ENCODE measurements at regions not wholly inside any gene's neighbourhood (a gene's known extent, or its start where the extent isn't known, plus 50 kb on each side); places are given as distances from the start of the nearest gene placed in this dataset.

DNA sequence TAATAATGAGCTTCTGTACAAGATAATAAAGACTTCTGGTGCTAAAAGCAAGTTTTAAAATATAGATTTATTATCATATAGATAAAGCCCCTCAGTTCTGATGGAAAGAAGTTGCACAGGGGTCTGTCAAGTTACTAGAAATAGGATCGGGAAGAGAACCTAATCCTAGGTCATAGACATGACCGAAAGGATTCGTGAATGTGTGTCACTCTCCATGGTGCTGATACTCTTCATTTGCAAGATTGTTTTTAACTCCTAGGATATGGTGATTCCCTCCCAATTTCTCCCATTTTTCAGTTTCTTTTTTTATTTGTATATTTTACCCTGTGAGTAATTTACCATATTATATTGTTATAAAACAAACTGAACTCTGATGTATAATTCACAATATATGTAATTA lies 58.9 kb upstream of the CTNNA2 start:
- peak; percentile 16 for DNase-seq (ENCODE audit: low spot score)

DNA sequence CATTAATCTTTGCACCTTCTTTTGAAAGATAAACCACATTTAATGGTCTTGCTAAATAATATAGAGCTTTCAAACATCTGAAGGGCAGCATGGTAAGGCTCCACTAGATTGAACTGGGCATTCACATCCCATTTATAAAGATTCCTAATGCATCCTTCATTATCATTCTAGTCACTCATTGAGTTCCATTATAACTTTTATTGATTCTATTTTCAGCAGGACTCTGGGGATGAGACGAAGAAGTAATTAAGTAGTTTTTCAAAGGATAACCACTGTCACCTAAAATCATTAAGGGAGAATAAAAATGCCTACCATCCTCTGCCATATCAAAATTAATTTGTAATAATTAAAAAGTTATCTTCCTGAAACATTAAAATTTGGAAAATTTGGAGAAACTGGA lies 60.2 kb upstream of the CTNNA2 start:
- no peak for DNase-seq (ENCODE audit: low spot score)

GRCh38 chr2:79447463-79447862 lies 65.4 kb upstream of the CTNNA2 start:
- DNase-seq (ENCODE audit: low spot score) = no peak

DNA sequence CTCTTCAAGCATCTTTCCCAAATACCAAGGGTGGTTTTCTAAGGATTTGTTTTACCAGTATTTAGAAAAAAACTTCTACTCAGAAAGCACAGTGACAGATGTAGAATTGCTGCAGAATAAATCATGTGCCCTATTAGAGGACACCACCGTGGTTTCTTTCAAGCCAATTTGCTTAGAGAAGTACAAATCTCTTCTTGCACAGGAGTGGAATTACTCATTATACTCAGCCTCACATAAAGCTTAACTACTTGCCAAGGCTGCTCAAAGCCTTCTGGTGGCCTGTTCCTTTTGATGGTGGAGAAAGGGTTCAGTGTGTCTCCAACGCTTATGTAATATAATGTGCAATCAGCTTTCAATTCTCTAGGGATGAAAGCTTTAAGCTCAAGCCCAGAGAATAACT lies 66.5 kb upstream of the CTNNA2 start:
- DNase-seq (ENCODE audit: low spot score) = no peak

- no peak for DNase-seq (ENCODE audit: low spot score)
These were observed 75.2 kb upstream of the CTNNA2 start for GRCh38 chr2:79437433-79438267.

DNA sequence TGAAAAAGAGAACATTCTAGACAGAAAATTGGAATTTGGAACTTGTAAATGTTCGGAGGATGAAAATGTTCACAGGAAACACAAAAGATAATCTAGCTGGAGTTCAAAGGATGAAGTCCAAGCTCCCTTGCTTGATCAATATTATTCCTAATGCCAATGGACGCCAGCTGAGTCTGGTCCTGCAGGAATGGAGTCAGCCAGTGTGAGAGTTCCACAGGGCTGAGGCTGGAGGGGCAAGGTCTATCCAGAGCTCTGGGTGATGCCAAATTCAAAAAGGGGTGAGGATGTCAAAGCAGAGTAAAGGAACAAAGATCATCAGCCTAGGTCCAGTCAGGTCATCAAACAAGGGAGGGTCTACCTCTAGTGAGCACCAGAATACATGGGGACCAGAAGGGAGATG lies 78.5 kb upstream of the CTNNA2 start:
- no peak for DNase-seq (ENCODE audit: low spot score)

DNA sequence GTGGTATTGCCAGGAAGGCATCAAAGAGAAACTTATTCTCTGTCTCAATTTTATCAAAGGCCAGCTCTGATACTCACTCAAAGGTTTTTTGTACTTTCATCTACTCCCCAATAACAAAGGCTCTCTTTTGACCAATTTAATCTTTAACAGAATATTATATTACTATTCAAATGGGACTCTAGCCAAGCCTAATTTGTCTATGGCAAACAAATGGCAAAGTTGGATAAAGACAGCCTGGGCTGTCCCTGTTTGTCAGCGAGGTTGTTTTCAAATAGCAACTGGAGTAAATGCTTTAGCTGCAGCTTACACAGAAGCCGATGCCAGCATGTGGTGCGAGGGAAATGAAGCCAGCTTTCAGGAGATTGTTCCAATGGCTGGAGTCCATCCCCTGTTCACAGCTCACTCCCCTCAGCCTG lies 80.1 kb upstream of the CTNNA2 start:
- no peak for DNase-seq (ENCODE audit: low spot score)

GRCh38 chr2:79428745-79429144 lies 84.1 kb upstream of the CTNNA2 start:
- DNase-seq (ENCODE audit: low spot score) = no peak

DNA sequence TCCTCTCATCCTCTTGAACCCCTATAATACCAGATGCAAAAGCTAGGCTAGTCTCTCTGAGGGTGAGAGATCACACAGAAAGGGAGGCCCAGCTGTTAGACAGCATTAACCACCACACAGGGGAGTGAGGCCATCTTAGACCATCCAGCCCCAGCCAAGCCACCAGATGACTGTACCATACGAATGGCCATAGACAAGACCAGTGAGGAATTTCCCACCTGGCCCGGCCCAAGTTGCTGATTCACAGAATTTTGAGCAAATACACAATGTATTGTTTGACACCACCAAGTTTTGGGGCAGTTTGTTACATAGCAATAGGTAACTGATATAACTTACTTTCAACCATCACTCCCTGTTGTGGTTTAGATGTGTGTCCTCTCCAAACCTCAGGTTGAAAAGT lies 98.2 kb upstream of the CTNNA2 start:
- DNase-seq (ENCODE audit: low spot score) = no peak

DNA sequence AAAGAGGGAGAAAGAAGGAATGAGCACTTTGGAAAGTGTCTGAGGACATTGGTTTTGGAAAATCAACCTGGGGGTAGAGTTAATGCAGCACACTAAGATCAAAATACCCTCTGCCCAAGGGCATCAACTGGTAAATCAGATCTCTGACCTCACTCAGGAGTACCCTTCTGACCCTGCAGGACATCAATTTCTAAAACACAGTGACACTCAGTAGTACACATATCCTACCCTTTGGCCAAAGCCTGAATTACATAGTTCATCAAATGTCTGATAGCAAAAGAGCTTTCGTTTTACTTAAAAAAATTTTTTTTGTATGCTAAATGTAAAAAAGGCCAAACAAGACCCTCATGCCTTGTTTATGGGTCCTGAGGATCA lies 118.4 kb upstream of the CTNNA2 start:
- DNase-seq (ENCODE audit: low spot score) = no peak

DNA sequence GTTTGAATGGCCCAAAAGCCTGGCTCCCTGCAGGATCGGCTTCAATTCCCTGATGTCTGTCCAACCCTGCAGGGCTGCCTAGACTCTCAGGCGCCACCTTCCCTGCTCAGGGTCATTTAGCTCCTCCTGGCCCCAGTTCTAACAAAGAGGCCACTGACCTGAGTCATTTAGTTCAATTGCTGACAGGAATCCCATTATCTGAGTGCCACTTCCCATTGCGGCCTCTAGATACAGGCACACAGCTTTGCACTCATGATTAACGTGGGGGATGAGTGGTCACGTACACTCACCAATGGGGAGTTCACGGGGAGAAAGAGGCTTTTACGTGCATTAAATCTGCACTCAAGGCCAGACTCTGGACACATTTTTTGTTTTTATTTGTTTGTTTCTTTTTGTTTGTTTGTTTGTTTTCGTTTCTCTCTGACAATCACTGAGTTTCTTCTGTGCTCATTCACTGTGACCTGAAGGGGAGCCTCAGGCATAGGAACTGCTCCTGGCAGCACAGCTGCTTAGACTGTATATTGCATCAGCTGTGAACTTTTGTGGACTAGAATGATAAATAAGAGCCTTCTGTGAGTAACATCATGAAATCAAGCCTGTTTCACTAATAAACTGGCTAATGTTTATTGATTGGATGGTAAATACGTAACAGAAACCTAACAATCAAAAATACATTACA lies 118.9 kb upstream of the CTNNA2 start:
- DNase-seq (ENCODE audit: low spot score) = no peak

DNA sequence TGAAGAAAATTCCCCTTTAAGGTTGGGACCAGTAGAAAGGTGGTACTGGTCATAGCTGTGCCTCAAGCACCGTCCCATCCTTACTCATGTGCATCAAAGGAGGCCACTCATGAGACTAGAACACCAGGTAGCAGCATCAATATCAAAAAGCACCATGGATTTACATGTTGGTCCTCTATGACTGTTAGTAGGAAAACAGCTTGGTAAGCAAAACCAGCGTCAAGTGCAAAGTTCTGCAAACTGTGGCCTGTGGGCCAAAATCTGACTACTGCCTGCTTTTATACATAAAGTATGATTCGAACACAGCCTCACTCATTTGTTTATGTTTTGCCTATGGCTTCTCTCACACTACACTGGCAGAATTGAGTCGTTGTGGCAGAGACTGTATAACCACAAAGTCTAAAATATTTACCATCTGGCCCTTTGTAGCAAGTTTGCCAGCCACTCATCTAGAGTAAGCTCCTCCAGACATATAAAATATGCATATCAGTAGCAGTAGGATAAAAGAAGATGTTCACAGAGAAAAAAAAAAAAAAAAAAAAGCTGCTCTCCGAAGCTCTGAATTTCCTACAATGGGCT lies 119.7 kb upstream of the CTNNA2 start:
- DNase-seq (ENCODE audit: low spot score) = no peak

DNA sequence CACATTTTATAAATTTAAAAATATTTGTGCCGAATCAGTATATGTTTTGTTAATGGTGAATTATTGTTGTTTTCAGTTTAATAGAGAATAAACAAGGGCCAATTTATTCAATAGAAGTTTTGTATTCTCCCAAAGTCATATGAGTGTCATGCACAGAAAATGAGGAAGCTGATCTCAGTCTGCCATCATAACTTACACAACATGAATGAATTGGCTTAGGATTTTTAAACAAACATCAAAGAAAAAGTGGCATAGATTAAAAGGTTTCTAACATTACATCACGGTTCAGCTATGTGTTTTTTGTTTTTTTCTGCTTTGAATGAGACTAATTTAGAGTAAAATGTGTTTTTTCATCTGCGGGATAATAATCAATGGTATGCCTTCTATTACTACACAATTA lies 123.4 kb upstream of the CTNNA2 start:
- no peak for DNase-seq (ENCODE audit: low spot score)

DNA sequence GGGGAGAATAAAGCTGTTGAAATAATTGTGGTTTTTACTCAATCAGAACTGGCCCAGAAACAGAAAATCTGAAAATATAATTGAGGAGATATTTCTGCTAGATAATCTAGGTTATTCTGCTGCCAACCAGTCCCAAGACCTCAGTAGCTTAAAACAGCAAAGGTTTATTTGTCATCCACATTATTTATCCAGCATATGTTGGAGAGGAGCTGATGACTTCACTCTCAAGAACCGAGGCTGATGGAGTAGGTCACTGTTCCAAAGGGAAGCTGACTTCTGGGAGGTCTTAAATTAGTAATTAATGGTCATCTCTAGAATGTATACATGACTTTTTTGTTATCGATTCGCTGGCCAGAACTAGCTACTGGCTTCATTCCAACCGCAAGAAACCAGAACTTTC lies 124.8 kb upstream of the CTNNA2 start:
- no peak for DNase-seq (ENCODE audit: low spot score)

DNA sequence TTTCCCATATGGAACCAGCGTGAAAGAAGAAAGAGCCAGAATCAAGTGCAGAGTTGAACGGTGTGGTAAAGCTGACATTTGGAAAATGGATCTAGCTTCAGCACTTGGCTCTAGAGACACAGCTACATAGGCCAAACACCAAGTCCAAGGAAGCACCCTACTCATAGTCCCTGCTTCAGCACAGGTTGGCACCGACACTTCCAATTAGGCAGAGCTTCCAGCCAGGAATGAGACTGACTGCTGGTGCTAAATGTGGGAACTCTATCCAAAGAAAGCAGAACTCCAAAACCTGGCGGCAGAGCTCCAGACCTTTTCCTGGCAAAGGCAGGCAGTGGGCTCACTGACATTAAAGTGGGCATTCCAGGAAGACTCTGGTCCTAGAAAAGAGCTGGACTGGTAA lies 125.4 kb upstream of the CTNNA2 start:
- DNase-seq (ENCODE audit: low spot score) = no peak

DNA sequence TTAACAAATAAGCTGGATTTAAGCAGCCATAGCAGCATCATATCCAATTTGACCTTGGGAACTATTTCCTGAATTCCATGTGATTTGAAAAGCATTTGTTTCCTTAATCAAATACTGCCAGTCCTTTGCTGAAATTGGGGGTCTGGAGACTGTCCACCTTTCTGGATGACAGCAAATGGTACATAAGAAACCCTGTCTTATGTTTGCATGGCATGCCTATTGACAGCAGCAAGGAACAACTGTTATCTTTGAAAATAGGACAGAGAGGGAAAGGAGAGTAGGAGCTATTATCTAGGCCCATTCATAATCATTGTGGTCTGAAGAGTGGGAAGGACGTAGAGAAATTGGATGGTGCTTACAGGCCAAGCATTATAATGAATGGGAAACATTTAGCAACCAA lies 129.2 kb upstream of the CTNNA2 start:
- DNase-seq (ENCODE audit: low spot score) = no peak

- no peak for DNase-seq (ENCODE audit: low spot score)
These were observed 137.0 kb upstream of the CTNNA2 start for GRCh38 chr2:79375817-79376216.

GRCh38 chr2:79373358-79374130 lies 139.3 kb upstream of the CTNNA2 start:
- DNase-seq (ENCODE audit: low spot score) = no peak

- DNase-seq (ENCODE audit: low spot score) = no peak
These were observed 141.8 kb upstream of the CTNNA2 start for GRCh38 chr2:79370976-79371538.

GRCh38 chr2:79369127-79369526 lies 143.7 kb upstream of the CTNNA2 start:
- no peak for DNase-seq (ENCODE audit: low spot score)

- no peak for DNase-seq (ENCODE audit: low spot score)
These were observed 144.7 kb upstream of the CTNNA2 start for GRCh38 chr2:79368116-79368630.

DNA sequence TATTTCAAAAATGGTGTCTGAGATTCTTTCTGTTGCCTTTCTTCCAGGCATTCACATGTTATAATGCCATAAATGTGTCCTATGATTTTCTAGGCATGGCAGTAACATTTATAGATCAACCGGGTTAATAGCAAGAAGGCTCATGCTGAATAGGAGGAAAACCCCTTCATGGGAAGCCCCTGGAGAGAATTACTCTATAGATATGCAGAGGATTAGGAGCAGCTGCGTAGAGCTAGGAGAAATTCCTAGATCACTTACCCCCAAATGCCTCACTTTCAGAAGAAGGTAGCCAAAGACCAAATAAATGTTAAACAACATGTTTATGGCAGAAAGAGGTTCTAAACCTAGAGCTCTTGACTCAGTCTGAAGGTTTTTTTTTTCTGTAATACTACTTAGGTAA lies 153.4 kb upstream of the CTNNA2 start:
- DNase-seq (ENCODE audit: low spot score) = no peak

Measured in RKO (cell line).